HCT116 (cell line): ENCODE measurements at regions not wholly inside any gene's neighbourhood (a gene's known extent, or its start where the extent isn't known, plus 50 kb on each side); places are given as distances from the start of the nearest gene placed in this dataset.

Source experiments
- CEBPB ChIP-seq: IDR thresholded peaks from 2 replicates; pipeline ENCODE4 v1.6.1; 2012; ENCODE audit warnings: low read depth
- CTCF ChIP-seq, 3 experiments: fragments of 200-600 bp in 1 of 3; sonication (generic) in 1 of 3; IDR thresholded peaks in 2 of 3; conservative IDR thresholded peaks in 1 of 3; 2 replicates each; pipeline ENCODE4 v1.5.1; 2012 to 2017; ENCODE audit warnings: low read depth in 2 of 3, low read length in 2 of 3, antibody characterized with exemption in 1 of 3, borderline replicate concordance in 1 of 3, control low read depth in 1 of 3, mild to moderate bottlenecking in 1 of 3, mixed read lengths in 1 of 3, mixed run types in 1 of 3, moderate library complexity in 1 of 3; ENCODE audit not compliant: insufficient read depth in 1 of 3
- EZH2 ChIP-seq: fragments of 200-600 bp; sonication (generic); IDR thresholded peaks from 2 replicates; pipeline ENCODE4 v1.6.1; 2017; ENCODE audit warnings: antibody characterized with exemption, mixed run types
- EZH2phosphoT487 ChIP-seq: fragments of 200-600 bp; IDR thresholded peaks from 2 replicates; pipeline ENCODE4 v1.6.1; 2018; ENCODE audit warnings: antibody characterized with exemption, borderline replicate concordance
- JUND ChIP-seq: IDR thresholded peaks from 2 replicates; pipeline ENCODE4 v1.6.1; 2012
- POLR2A ChIP-seq: IDR thresholded peaks from 2 replicates; pipeline ENCODE4 v1.7.0; 2011; ENCODE audit warnings: borderline replicate concordance; ENCODE audit not compliant: insufficient read depth, insufficient read length; ENCODE audit errors: extremely low read depth
- POLR2AphosphoS5 ChIP-seq: IDR thresholded peaks from 2 replicates; pipeline ENCODE4 v1.6.1; 2011; ENCODE audit warnings: mild to moderate bottlenecking, low read depth, low read length, moderate library complexity
- REST ChIP-seq: IDR thresholded peaks from 2 replicates; pipeline ENCODE4 v1.6.1; 2012; ENCODE audit warnings: low read depth
- SIN3A ChIP-seq: IDR thresholded peaks from 2 replicates; pipeline ENCODE4 v1.6.1; 2012; ENCODE audit warnings: low read depth
- ZBTB33 ChIP-seq: IDR thresholded peaks from 2 replicates; pipeline ENCODE4 v1.6.1; 2011; ENCODE audit warnings: mild to moderate bottlenecking, low read length, moderate library complexity; ENCODE audit not compliant: insufficient replicate concordance; ENCODE audit errors: extremely low read depth

- no peak for TF ChIP-seq POLR2A
- TF ChIP-seq CTCF (IDR thresholded peaks at IDR 0.05 in 2 of 3, conservative IDR thresholded peaks at IDR 0.05 in 1 of 3; ENCODE audit: borderline replicate concordance in 1 of 3, insufficient read depth in 1 of 3, low read depth in 2 of 3, low read length in 2 of 3), result no peak
- no peak for TF ChIP-seq JUND
- no peak for TF ChIP-seq EZH2
- TF ChIP-seq SIN3A, result no peak
- TF ChIP-seq REST, result no peak
- TF ChIP-seq POLR2AphosphoS5, result no peak
- no peak for TF ChIP-seq CEBPB
- no peak for TF ChIP-seq EZH2phosphoT487
- no peak for TF ChIP-seq ZBTB33
Observed at GRCh38 chr1:98306517-98307089, 354.9 kb upstream of the SNX7 start.
